AG10803 (cell line): ENCODE measurements at regions not wholly inside any gene's neighbourhood (a gene's known extent, or its start where the extent isn't known, plus 50 kb on each side); places are given as distances from the start of the nearest gene placed in this dataset.
A peak's percentile ranks its signal among the peaks of the same experiment; 100 is the strongest.
"Not testable (repeated sequence)": the region's sequence is repeated elsewhere in the genome, so short reads cannot be mapped to it uniquely, and the experiment has no call there.

Experiments used
- DNase-seq: peaks from one replicate; pipeline ENCODE4 v3.0.0; 2010; ENCODE audit warnings: low read depth
- H3K4me3 ChIP-seq: 2 replicates; pipeline ENCODE4 v1.5.1; 2011; ENCODE audit warnings: mild to moderate bottlenecking, low read length, control low read depth
- CTCF ChIP-seq: conservative IDR thresholded peaks from 2 replicates; pipeline ENCODE4 v1.5.1; 2011; ENCODE audit warnings: mild to moderate bottlenecking, low read length, control low read depth, inconsistent platforms

GRCh38 chr14:37889087-37889486, 293.7 kb downstream of the TTC6 start:
- TF ChIP-seq CTCF = no peak
- no peak overlapping the region for H3K4me3 ChIP-seq
- DNase-seq = no peak

GRCh38 chr14:37890095-37890494, 294.7 kb downstream of the TTC6 start:
- no peak for DNase-seq
- TF ChIP-seq CTCF = peak; percentile 43

GRCh38 chr14:37891500-37891899, 296.1 kb downstream of the TTC6 start:
- H3K4me3 ChIP-seq, DNase-seq: not testable (repeated sequence)

More at GRCh38 chr14:37890095-37890494, 294.7 kb downstream of the TTC6 start:
- no peak overlapping the region for H3K4me3 ChIP-seq

GRCh38 chr14:37894463-37894862, 299.0 kb downstream of the TTC6 start:
- no peak overlapping the region for H3K4me3 ChIP-seq
- no peak for DNase-seq
- no peak for TF ChIP-seq CTCF

GRCh38 chr14:37899365-37899764, 303.9 kb downstream of the TTC6 start:
- TF ChIP-seq CTCF = no peak
- no peak for DNase-seq
- H3K4me3 ChIP-seq = no peak overlapping the region

- no peak overlapping the region for H3K4me3 ChIP-seq
- no peak for TF ChIP-seq CTCF
- DNase-seq = no peak
Measured at GRCh38 chr14:37900561-37900960, 305.1 kb downstream of the TTC6 start.

GRCh38 chr14:37901978-37902377, 305.7 kb upstream of the SSTR1 start:
- peak; percentile 85 for DNase-seq
- peak; percentile 14; the same call in 1 of the 2 replicates for TF ChIP-seq CTCF
- peak overlapping the region; percentile 29 for H3K4me3 ChIP-seq
